ENCODE measurements at regions not wholly inside any gene's neighbourhood (a gene's known extent, or its start where the extent isn't known, plus 50 kb on each side); places are given as distances from the start of the nearest gene placed in this dataset.
A peak's percentile ranks its signal among the peaks of the same experiment; 100 is the strongest.

DNA sequence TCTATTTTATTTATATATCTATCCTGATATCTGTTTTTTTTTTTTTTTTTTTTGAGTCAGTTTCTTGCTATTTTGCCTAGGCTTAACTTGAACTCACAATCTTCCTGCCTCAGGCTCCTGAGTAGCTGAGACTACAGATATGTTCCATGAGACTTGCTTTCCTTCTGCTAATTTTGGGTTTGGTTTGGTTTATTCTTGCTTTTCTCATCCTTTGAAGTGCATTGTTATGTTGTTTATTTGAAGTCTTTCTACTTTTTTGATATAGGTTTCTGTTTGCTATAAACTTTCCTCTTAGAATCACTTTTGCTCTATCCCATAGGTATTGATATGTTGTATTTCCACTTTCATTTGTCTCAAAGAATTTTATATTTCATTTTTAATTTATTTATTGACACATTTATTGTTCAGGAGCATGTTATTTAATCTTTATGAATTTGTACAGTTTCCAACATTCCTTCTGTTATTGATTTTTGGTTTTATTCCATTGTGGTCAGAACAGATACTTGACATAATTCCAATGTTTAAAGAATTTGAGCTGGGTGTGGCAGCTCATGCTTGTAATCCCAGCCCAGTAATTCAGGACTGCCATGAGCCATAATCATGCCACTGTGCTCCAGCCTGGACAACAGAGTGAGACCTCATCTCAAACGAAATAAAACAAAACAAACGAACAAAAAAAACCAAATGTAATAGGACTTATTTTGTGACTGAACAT lies 62.3 kb upstream of the PLSCR4 start:
- intact Hi-C loops (cut with micrococcal nuclease) = no loop called here
- TF ChIP-seq, protein P1, sequence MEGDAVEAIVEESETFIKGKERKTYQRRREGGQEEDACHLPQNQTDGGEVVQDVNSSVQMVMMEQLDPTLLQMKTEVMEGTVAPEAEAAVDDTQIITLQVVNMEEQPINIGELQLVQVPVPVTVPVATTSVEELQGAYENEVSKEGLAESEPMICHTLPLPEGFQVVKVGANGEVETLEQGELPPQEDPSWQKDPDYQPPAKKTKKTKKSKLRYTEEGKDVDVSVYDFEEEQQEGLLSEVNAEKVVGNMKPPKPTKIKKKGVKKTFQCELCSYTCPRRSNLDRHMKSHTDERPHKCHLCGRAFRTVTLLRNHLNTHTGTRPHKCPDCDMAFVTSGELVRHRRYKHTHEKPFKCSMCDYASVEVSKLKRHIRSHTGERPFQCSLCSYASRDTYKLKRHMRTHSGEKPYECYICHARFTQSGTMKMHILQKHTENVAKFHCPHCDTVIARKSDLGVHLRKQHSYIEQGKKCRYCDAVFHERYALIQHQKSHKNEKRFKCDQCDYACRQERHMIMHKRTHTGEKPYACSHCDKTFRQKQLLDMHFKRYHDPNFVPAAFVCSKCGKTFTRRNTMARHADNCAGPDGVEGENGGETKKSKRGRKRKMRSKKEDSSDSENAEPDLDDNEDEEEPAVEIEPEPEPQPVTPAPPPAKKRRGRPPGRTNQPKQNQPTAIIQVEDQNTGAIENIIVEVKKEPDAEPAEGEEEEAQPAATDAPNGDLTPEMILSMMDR (IDR thresholded peaks at IDR 0.05; ENCODE audit: borderline replicate concordance) = no peak
- Histone ChIP-seq H3K9me3 (replicated peaks) (peaks cover 15% of the 10 kb centered on the region), H3K4me1 (peaks cover 15% of the 10 kb centered on the region), H3K27ac (replicated peaks) (no peak overlapping the region), H3K36me3 (no peaks in the 10 kb centered on the region), H3K27me3 (ENCODE audit: low read depth) (no peaks in the 10 kb centered on the region), H3K4me3 (no peak overlapping the region)
- DNase-seq = no peak

DNA sequence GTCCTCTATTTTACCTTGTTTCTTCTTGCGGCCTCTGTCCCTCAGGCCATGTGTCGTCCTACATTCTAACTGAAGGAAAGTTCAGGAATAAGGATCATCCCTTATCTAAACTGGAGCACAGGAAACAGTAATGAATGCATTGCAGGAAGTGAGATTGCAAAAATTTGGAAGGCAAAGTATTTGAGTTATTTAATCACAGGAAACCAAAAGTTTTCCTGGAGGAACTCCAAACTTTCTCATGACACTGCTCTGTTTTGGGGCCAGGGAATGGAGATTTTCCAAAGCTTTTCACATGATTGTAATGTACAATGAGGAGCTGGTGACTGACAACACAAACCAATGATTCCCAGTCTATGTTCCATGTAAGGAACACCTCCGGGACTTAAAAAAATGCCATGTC lies 57.8 kb upstream of the PLSCR4 start:
- DNase-seq = no peak
- Histone ChIP-seq H3K9me3 (replicated peaks) (peaks cover 32% of the 10 kb centered on the region), H3K4me1 (peaks cover 23% of the 10 kb centered on the region), H3K27ac (replicated peaks) (peak overlapping the region; percentile 65), H3K4me3 (no peak overlapping the region), H3K36me3 (no peaks in the 10 kb centered on the region), H3K27me3 (ENCODE audit: low read depth) (no peaks in the 10 kb centered on the region)
- TF ChIP-seq, protein P1 (IDR thresholded peaks at IDR 0.05; ENCODE audit: borderline replicate concordance) = no peak
- intact Hi-C loops (cut with micrococcal nuclease) = no loop called here

DNA sequence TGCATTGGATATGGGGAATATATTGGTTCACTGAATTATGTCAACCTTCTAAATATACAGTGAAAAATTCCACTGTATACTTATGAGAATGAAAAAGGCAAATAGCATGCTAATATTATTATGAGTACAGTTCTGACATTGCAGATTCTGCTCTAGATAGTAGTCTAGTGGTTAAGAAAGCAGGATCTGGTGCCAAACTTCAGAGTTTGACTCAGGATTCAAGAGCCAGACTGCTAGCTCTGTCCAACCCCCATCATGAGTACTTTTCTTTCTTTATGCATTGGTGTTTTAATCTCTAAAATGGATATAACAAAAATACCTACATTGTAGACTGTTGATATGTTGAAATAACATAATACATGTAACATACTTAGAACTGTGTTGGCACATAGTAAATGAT lies 57.3 kb upstream of the PLSCR4 start:
- H3K36me3 ChIP-seq = no peaks in the 10 kb centered on the region
- TF ChIP-seq, protein P1 (IDR thresholded peaks at IDR 0.05; ENCODE audit: borderline replicate concordance) = no peak
- intact Hi-C loops (cut with micrococcal nuclease) = no loop called here
- H3K4me3 ChIP-seq = no peak overlapping the region
- H3K9me3 ChIP-seq (replicated peaks) = peaks cover 35% of the 10 kb centered on the region
- peak overlapping the region; percentile 65 for H3K27ac ChIP-seq (replicated peaks)
- DNase-seq = no peak
- H3K27me3 ChIP-seq (ENCODE audit: low read depth) = no peaks in the 10 kb centered on the region
- peaks cover 23% of the 10 kb centered on the region for H3K4me1 ChIP-seq

DNA sequence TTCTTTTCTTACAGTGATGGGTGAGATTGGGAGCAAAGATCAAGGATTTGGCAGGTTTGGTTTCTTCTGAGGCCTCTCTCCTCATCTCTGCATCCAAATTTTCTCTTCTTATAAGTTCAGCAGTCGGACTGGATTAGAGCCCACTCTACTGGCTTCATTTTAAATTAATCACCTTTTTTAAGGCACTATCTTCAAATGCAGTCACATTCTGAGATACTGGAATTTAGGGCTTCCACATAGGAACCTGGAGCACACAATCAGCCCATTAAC lies 56.5 kb upstream of the PLSCR4 start:
- TF ChIP-seq, protein P1 (IDR thresholded peaks at IDR 0.05; ENCODE audit: borderline replicate concordance) = no peak
- intact Hi-C loops (cut with micrococcal nuclease) = no loop called here

DNA sequence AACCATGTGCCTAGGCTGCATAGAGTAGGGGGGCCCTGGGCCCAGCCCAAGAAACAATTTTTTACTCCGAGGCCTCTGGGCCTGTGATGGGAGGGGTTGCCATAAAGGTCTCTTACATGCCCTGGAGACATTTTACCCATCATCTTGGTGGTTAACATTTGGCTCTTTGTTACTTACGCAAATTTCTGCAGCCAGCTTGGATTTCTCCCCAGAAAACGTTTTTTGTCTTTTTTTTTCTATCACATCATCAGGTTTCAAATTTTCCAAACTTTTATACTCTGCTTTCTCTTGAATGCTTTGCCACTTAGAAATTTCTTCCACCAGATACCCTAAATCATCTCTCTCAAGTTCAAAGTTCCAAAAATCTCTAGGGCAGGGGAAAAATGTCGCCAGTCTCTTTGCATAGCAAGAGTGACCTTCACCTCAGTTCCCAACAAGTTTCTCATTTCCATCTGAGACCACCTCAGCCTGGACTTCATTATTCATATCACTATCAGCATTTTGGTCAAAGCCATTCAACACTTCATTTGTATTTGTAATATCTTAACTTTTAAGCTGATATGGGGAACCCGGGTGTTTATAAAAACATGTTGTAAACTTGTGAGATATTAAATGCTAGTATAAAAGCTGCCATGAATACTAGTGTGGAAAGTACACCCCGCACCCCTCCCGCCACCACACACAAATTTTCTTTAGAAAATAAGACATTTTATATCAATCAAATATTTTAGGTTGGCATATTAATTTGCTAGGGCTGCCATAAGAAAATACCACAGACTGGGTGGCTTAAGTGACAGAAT lies 56.0 kb upstream of the PLSCR4 start:
- Histone ChIP-seq H3K27ac (replicated peaks) (no peak overlapping the region), H3K36me3 (no peaks in the 10 kb centered on the region), H3K4me1 (peaks cover 23% of the 10 kb centered on the region), H3K4me3 (no peak overlapping the region), H3K27me3 (ENCODE audit: low read depth) (no peaks in the 10 kb centered on the region), H3K9me3 (replicated peaks) (peaks cover 47% of the 10 kb centered on the region)
- TF ChIP-seq, protein P1 (IDR thresholded peaks at IDR 0.05; ENCODE audit: borderline replicate concordance) = no peak
- intact Hi-C loops (cut with micrococcal nuclease) = no loop called here
- DNase-seq = no peak

More for the DNA sequence above, 56.5 kb upstream of the PLSCR4 start:
- Histone ChIP-seq H3K4me3 (no peak overlapping the region), H3K27me3 (ENCODE audit: low read depth) (no peaks in the 10 kb centered on the region), H3K4me1 (peaks cover 23% of the 10 kb centered on the region), H3K27ac (replicated peaks) (peak overlapping the region; percentile 65), H3K9me3 (replicated peaks) (peaks cover 42% of the 10 kb centered on the region), H3K36me3 (no peaks in the 10 kb centered on the region)
- DNase-seq = no peak
